Breast epithelium (tissue), 4 donors: ENCODE measurements at regions not wholly inside any gene's neighbourhood (a gene's known extent, or its start where the extent isn't known, plus 50 kb on each side); places are given as distances from the start of the nearest gene placed in this dataset.

Experiments
- DNase-seq, 2 donors: peaks; one replicate each; pipeline ENCODE4 v3.0.0-alpha.2; 2019; ENCODE audit warnings: low spot score in 2 of 2
- H3K27ac ChIP-seq, 2 donors: fragments of 200-600 bp; sonication (generic) in 1 of 2; one replicate each; pipeline ENCODE4 v1.5.1; 2016 to 2019; ENCODE audit warnings: mild to moderate bottlenecking in 1 of 2
- H3K27me3 ChIP-seq, 2 donors: fragments of 200-600 bp; sonication (generic) in 1 of 2; one replicate each; pipeline versions ENCODE4 v1.5.1 to v1.6.0; 2017 to 2019; ENCODE audit warnings: control low read depth in 1 of 2, mild to moderate bottlenecking in 1 of 2
- H3K36me3 ChIP-seq: fragments of 200-600 bp; one replicate; pipeline ENCODE4 v1.5.1; 2019
- H3K4me1 ChIP-seq, 2 donors: fragments of 200-600 bp; sonication (generic); one replicate each; pipeline ENCODE4 v1.5.1; 2016 to 2019; ENCODE audit warnings: control low read depth in 1 of 2
- H3K4me3 ChIP-seq, 3 donors: fragments of 200-600 bp; sonication (generic); 1 replicate in 2 of 3; 2 replicates in 1 of 3; pipeline ENCODE4 v1.5.1; 2016 to 2019; ENCODE audit warnings: mild to moderate bottlenecking in 3 of 3, moderate library complexity in 2 of 3
- H3K9me3 ChIP-seq, 2 donors: fragments of 200-600 bp; sonication (generic) in 1 of 2; one replicate each; pipeline ENCODE4 v1.5.1; 2016 to 2019; ENCODE audit warnings: control low read depth in 1 of 2
- CTCF ChIP-seq, 3 donors: fragments of 450-650 bp; IDR thresholded peaks; one replicate each; pipeline ENCODE4 v1.5.1; 2016 to 2017; ENCODE audit warnings: antibody characterized with exemption in 3 of 3, mild to moderate bottlenecking in 3 of 3, moderate library complexity in 3 of 3
- POLR2A ChIP-seq: fragments of 450-650 bp; IDR thresholded peaks from one replicate; pipeline ENCODE4 v1.6.1; 2016; ENCODE audit warnings: antibody characterized with exemption, mild to moderate bottlenecking, moderate library complexity
- POLR2AphosphoS5 ChIP-seq, 3 donors: sonication (generic); formaldehyde crosslinking; IDR thresholded peaks; one replicate each; pipeline ENCODE4 v1.6.1; 2017; ENCODE audit warnings: antibody characterized with exemption in 3 of 3
- intact Hi-C: fragments of 100-400 bp; cut with DNase I; formaldehyde crosslinking; loops from one replicate; pipeline ENCODE4 v1.15.1; 2023; ENCODE audit warnings: low total_unique reads

GRCh38 chr5:68928617-68929302 lies 165.1 kb upstream of the SLC30A5 start:
- intact Hi-C loops = no loop called here
- H3K9me3 ChIP-seq = peaks cover 8 to 38% of the 10 kb centered on the region in 2 donors
- H3K4me3 ChIP-seq = no peak overlapping the region
- no peak overlapping the region for H3K27ac ChIP-seq
- H3K36me3 ChIP-seq = no peaks in the 10 kb centered on the region
- no peaks in the 10 kb centered on the region for H3K27me3 ChIP-seq
- no peaks in the 10 kb centered on the region for H3K4me1 ChIP-seq
- no peak for DNase-seq
- TF ChIP-seq CTCF (IDR thresholded peaks at IDR 0.05) (no peak), POLR2A (no peak), POLR2AphosphoS5 (IDR thresholded peaks at IDR 0.05) (no peak)

GRCh38 chr5:68930139-68930538 lies 163.7 kb upstream of the SLC30A5 start:
- no peak overlapping the region for H3K27ac ChIP-seq
- no peak overlapping the region for H3K4me3 ChIP-seq
- intact Hi-C loops = no loop called here
- DNase-seq = no peak
- peaks cover 8 to 43% of the 10 kb centered on the region in 2 donors for H3K9me3 ChIP-seq
- no peaks in the 10 kb centered on the region for H3K36me3 ChIP-seq
- H3K27me3 ChIP-seq = no peaks in the 10 kb centered on the region
- H3K4me1 ChIP-seq = no peaks in the 10 kb centered on the region
- TF ChIP-seq CTCF (IDR thresholded peaks at IDR 0.05) (no peak), POLR2A (no peak), POLR2AphosphoS5 (IDR thresholded peaks at IDR 0.05) (no peak)

GRCh38 chr5:68932830-68933434 lies 160.9 kb upstream of the SLC30A5 start:
- no peaks in the 10 kb centered on the region for H3K4me1 ChIP-seq
- H3K36me3 ChIP-seq = no peaks in the 10 kb centered on the region
- no peak for DNase-seq
- H3K27ac ChIP-seq = no peak overlapping the region
- no peak overlapping the region for H3K4me3 ChIP-seq
- TF ChIP-seq CTCF (IDR thresholded peaks at IDR 0.05) (no peak), POLR2AphosphoS5 (IDR thresholded peaks at IDR 0.05) (no peak), POLR2A (no peak)
- peaks cover 8 to 36% of the 10 kb centered on the region in 2 donors for H3K9me3 ChIP-seq
- no peaks in the 10 kb centered on the region for H3K27me3 ChIP-seq
- intact Hi-C loops = no loop called here

- no peak for TF ChIP-seq POLR2A
- no peak for TF ChIP-seq CTCF (IDR thresholded peaks at IDR 0.05)
- no peak for TF ChIP-seq POLR2AphosphoS5 (IDR thresholded peaks at IDR 0.05)
- intact Hi-C loops = no loop called here
- H3K27ac ChIP-seq = no peak overlapping the region
- H3K36me3 ChIP-seq = no peaks in the 10 kb centered on the region
- no peaks in the 10 kb centered on the region for H3K27me3 ChIP-seq
- H3K4me3 ChIP-seq = no peak overlapping the region
- H3K9me3 ChIP-seq = no peaks in the 10 kb centered on the region
- no peaks in the 10 kb centered on the region for H3K4me1 ChIP-seq
- DNase-seq = no peak
These were observed 151.6 kb upstream of the SLC30A5 start for GRCh38 chr5:68942169-68942568.

GRCh38 chr5:68946728-68947127 lies 147.1 kb upstream of the SLC30A5 start:
- no peak for TF ChIP-seq POLR2AphosphoS5 (IDR thresholded peaks at IDR 0.05)
- H3K27me3 ChIP-seq = no peaks in the 10 kb centered on the region
- no peaks in the 10 kb centered on the region for H3K36me3 ChIP-seq
- DNase-seq = no peak
- H3K9me3 ChIP-seq = no peaks in the 10 kb centered on the region
- intact Hi-C loops = loop anchor here (5.0 kb wide), 1 partner anchor 49 kb away; no protein-coding TSS in a partner anchor
- H3K4me1 ChIP-seq = peaks cover 0 to 10% of the 10 kb centered on the region in 2 donors
- no peak overlapping the region for H3K4me3 ChIP-seq
- H3K27ac ChIP-seq = no peak overlapping the region
